ENCODE measurements at regions not wholly inside any gene's neighbourhood (a gene's known extent, or its start where the extent isn't known, plus 50 kb on each side); places are given as distances from the start of the nearest gene placed in this dataset.

DNA sequence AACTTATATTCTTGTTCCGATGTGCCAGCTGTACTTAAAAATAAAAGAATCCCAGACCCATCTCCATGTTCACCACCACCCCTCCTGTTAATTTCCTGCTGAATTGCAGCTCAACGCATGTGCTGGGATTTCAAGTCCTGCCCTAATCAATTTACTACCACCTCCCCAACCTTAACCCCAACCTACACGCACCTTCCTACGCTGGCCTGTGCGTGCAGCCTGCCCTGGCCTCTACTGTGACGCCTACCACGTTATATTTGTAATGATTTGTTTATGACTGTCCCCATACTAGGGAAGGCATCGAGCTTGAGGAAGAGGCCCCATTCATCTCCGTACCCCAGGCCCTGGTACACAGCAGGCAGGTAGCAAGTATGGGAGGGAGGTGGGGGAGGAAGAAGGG is 251.1 kb downstream of the MRTFB start:
- Histone ChIP-seq H3K27me3 (no peaks in the 10 kb centered on the region), H3K4me1 (ENCODE audit: low read depth) (peaks cover 10% of the 10 kb centered on the region), H3K9me3 (ENCODE audit: low read depth) (no peaks in the 10 kb centered on the region), H3K36me3 (no peaks in the 10 kb centered on the region), H3K4me3 (no peak overlapping the region), H3K27ac (no peak overlapping the region)
- DNase-seq (ENCODE audit: low read depth in 1 of 2, low spot score in 1 of 2) = no peak
- TF ChIP-seq, protein P1, sequence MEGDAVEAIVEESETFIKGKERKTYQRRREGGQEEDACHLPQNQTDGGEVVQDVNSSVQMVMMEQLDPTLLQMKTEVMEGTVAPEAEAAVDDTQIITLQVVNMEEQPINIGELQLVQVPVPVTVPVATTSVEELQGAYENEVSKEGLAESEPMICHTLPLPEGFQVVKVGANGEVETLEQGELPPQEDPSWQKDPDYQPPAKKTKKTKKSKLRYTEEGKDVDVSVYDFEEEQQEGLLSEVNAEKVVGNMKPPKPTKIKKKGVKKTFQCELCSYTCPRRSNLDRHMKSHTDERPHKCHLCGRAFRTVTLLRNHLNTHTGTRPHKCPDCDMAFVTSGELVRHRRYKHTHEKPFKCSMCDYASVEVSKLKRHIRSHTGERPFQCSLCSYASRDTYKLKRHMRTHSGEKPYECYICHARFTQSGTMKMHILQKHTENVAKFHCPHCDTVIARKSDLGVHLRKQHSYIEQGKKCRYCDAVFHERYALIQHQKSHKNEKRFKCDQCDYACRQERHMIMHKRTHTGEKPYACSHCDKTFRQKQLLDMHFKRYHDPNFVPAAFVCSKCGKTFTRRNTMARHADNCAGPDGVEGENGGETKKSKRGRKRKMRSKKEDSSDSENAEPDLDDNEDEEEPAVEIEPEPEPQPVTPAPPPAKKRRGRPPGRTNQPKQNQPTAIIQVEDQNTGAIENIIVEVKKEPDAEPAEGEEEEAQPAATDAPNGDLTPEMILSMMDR (IDR thresholded peaks at IDR 0.05; ENCODE audit: low read depth, low read length) = no peak

GRCh38 chr16:14321542-14321941 is 250.4 kb downstream of the MRTFB start:
- TF ChIP-seq, protein P1 (IDR thresholded peaks at IDR 0.05; ENCODE audit: low read depth, low read length) = no peak
- H3K4me1 ChIP-seq (ENCODE audit: low read depth) = peaks cover 10% of the 10 kb centered on the region
- H3K27ac ChIP-seq = no peak overlapping the region
- H3K36me3 ChIP-seq = no peaks in the 10 kb centered on the region
- no peaks in the 10 kb centered on the region for H3K9me3 ChIP-seq (ENCODE audit: low read depth)
- no peaks in the 10 kb centered on the region for H3K27me3 ChIP-seq
- no peak overlapping the region for H3K4me3 ChIP-seq
- no peak for DNase-seq (ENCODE audit: low read depth in 1 of 2, low spot score in 1 of 2)

DNA sequence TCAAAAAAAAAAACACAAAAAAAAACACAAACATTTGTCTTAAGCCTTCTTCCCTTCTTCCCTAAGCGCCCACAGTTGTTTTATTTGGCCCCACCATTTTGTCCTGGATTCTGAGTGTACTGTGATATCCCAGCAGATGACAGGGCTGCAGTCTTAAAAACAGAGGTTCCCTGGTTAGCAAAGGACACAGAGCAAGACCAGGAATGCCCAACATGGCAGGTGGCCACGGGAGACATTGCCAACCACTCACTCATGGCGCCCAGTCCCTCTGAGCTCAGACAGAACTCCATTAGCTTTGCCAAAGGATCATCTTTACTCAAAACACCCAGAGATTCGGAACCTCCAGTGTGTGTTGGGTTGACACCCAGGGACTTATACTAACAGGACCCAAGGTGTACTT is 249.3 kb downstream of the MRTFB start:
- TF ChIP-seq, protein P1 (IDR thresholded peaks at IDR 0.05; ENCODE audit: low read depth, low read length) = no peak
- Histone ChIP-seq H3K9me3 (ENCODE audit: low read depth) (no peaks in the 10 kb centered on the region), H3K4me1 (ENCODE audit: low read depth) (no peaks in the 10 kb centered on the region), H3K36me3 (no peaks in the 10 kb centered on the region), H3K27me3 (no peaks in the 10 kb centered on the region), H3K4me3 (no peak overlapping the region), H3K27ac (no peak overlapping the region)
- no peak for DNase-seq (ENCODE audit: low read depth in 1 of 2, low spot score in 1 of 2)
